HG03432 (cell line): ENCODE measurements at regions not wholly inside any gene's neighbourhood (a gene's known extent, or its start where the extent isn't known, plus 50 kb on each side); places are given as distances from the start of the nearest gene placed in this dataset.
"Not testable (repeated sequence)": the region's sequence is repeated elsewhere in the genome, so short reads cannot be mapped to it uniquely, and the experiment has no call there.

Experiments used
- ATAC-seq: cut with Tn5 transposase; IDR thresholded peaks from one replicate; pipeline ENCODE4 v1.9.1; 2021; ENCODE audit warnings: mild to moderate bottlenecking, moderate library complexity; ENCODE audit not compliant: unreplicated experiment

DNA sequence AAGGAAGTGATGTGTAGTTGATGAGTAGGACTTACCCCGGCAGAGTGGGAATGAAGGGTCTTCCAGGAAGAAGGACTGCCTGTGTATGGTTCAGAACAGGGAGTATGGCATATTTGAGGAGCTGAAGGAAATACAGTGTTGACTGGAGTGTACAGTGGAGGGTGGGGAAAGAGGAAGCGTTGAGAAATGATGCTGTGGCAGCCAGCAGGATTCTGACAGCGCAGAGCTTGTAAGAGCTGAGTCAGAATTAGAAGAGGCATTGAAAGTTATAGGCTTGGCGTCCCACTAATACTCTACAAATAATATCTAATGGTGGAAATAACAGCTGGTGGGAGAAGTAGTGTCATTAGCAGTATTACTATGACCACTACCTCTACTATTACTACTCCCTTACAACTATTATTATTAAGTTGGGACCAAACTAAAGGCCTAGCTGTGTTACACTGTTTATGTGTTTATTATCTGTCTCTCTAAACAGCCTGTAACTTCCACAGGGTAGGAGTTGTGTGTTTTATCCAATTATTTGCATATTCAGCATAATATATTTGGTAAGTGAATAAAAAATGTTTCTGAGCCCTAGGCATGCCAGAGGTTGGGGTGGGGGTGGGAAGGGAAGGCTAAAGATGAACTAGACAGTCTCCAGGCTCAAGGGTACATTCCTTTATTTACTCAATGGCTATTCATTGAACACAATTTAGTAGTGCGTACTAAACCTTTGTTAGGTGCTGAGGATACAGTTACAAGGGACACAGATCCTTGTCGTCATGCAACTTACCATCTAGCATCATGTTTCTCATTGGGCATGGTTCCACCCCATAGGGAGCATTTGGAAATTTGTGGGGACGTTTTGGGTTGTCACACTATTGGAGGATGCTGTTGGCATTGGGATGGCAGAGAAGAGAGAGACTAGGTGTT, 428.8 kb upstream of the ONECUT1 start:
- no peak for ATAC-seq

GRCh38 chr15:53216036-53216435, 425.9 kb upstream of the ONECUT1 start:
- no peak for ATAC-seq

GRCh38 chr15:53213336-53213735, 423.2 kb upstream of the ONECUT1 start:
- ATAC-seq = no peak

DNA sequence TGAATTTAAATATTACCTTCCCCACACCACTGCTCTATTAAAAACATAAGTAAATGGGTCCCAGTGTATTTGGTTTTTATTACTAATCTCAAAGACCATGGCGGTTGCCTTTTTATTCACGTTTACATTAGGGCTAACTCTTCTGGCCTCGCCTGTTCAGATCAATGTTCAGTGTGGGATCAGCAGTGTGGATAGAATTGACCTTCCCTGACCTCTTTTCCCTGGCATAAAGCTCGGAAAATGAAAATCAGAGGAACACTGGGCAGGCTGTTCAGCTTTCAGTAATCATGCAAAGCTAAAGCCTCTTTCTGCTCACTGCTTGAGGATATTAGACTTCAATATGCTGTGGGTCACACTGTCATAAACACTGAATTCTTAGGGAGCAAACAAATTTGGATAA, 422.6 kb upstream of the ONECUT1 start:
- ATAC-seq = no peak

DNA sequence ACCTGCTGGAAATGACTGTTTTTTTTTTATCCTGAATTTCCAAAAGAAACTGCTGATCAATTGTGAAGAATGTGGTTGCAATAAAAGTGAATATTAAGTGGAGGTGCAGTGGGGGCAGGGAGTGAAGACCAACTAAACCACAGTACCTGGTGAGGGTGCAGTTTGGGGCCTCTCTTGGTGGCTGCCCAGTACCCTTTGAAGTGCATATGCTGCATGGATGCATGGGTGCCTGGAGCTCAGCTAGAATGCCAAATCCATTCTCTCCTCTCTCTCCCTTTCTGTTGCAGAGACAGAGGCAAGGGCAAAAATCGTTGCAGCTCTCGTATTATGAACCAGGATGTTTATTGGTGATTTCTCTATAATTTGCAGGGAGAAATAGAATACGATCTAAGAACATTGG, 420.5 kb upstream of the ONECUT1 start:
- ATAC-seq = no peak

- ATAC-seq = no peak
These were observed 419.4 kb upstream of the ONECUT1 start for GRCh38 chr15:53209396-53210042.

- no peak for ATAC-seq
These were observed 418.6 kb upstream of the ONECUT1 start for GRCh38 chr15:53208751-53209150.

GRCh38 chr15:53203454-53203853, 413.3 kb upstream of the ONECUT1 start:
- no peak for ATAC-seq

DNA sequence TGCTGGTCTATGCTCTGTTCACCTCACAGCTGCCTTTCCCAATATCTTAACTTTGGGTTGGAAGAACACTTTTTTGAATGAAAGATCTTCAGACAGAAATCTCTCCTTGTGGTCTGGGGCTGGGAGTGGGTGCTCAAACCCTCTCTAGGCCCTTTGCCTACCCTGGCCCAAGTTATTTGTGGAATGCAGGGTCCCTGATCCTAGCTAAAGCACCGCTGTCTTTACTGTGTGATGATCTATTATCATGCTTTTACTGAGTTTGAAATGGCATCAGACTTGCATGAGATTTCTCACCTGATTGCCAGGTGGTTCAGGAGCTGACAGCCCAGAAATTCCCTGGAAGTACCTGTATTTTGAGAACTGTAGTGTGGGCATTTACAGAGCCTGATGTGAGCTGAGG, 412.7 kb upstream of the ONECUT1 start:
- no peak for ATAC-seq

GRCh38 chr15:53197426-53197839, 407.3 kb upstream of the ONECUT1 start:
- ATAC-seq = peak; percentile 95

DNA sequence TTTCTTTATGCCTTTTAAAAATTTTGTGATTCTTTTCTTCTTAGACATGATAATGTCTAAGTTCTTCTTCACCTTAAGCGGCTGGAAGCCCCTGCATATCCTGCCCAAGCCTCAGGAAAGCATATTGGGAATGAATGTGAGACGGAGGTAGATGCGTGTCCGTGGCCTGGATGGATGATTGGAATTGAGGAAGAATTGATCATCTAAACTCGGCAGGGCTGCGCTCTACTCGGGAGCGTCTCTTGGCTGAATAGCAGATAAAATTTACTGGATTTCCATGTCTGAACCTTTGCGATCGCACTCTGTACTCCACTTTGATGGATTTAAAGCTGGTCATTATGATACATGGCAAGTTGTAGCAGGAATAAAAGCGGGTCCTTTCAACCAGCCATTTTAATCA, 406.7 kb upstream of the ONECUT1 start:
- ATAC-seq = no peak

GRCh38 chr15:53196242-53196641, 406.1 kb upstream of the ONECUT1 start:
- ATAC-seq = no peak

GRCh38 chr15:53193149-53193548, 403.0 kb upstream of the ONECUT1 start:
- ATAC-seq = no peak

DNA sequence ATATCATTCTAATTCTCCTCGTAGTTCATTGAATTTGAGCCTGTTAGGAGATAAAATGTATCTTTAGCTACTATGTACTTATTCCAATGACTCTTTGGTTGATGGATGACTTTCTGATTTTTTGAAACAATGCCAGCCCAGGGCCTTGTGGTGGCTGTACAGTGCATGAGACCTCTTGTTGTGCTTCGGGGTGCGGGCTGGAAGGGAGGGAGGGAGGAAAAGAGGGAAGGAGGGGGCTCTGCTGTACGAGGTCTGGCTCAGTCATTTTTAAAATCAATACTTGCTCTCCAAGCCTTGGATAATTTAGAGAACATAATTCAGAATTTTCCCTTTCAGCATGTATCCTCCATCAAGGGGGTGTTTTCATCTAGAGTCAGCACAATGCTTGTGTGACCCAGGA, 399.7 kb upstream of the ONECUT1 start:
- no peak for ATAC-seq

DNA sequence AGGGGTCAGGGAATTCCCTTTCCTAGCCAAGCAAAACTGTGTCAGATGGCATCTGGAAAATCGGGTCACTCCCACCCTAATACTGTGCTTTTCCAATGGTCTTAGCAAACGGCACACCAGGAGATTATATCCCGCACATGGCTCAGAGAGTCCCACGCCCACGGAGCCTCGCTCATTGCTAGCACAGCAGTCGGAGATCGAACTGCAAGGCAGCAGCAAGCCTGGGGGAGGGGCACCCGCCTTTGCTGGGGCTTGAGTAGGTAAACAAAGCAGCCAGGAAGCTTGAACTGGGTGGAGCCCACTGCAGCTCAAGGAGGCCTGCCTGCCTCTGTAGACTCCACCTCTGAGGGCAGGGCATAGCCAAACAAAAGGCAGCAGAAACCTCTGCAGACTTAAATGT, 393.3 kb upstream of the ONECUT1 start:
- not testable (repeated sequence) for ATAC-seq

DNA sequence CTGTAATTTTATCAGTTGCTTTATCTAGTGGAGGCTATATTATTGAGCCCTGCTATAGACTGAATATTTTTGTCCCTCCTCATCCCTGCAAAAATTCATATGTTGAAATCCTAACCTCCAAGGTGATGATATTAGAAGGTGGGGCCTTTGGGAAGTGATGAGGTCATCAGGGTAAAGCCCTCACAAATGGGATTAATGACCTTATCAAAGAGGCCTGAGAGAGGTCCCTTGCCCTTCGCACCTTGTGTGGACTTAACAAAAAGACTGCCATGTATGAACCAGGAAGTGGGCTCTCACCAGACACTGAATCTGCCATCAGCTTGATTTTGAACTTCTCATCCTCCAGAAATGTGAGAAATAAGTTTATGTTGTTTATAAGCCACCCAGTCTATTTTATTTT, 381.4 kb upstream of the ONECUT1 start:
- ATAC-seq = no peak

- no peak for ATAC-seq
These were observed 376.6 kb upstream of the ONECUT1 start for GRCh38 chr15:53166684-53167201.

- ATAC-seq = no peak
These were observed 376.0 kb upstream of the ONECUT1 start for GRCh38 chr15:53165988-53166683.

DNA sequence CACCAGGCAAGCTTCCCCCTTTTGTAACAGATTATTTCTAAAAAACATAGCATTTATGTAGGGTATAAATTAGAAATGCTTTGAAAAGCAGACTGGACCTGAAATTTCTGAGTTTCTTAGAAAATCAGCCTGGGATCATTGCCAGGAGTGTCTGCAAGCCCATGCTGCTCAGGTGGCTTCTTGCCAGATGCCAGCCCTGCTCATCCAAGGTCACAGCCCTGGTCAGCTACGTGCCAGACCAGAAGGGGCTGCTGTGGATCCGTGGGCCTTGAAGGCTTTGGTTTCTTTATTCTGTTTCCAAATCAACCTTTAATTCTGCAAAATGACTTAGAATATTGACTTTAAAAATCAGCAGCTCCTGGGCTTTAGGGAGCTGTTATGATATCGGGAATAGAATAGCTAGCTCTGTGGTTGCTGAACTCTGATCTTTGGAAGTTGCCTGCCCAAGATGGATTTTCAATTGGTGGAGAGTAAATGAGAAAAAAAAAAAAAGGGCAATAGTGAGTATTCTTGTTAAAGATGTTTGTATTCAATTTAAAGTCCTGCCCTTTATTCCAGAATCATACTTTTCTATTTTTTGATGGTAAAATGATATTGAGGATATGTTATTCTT, 370.1 kb upstream of the ONECUT1 start:
- no peak for ATAC-seq

GRCh38 chr15:53159458-53159857, 369.3 kb upstream of the ONECUT1 start:
- ATAC-seq = no peak

- ATAC-seq = no peak
These were observed 368.9 kb upstream of the ONECUT1 start for GRCh38 chr15:53158995-53159394.
